BLaER1 treated with 17β-estradiol and CSF1 and Interleukin-3, amounts not matched to agents 10 nM and 100 nM (cell line): ENCODE measurements at regions not wholly inside any gene's neighbourhood (a gene's known extent, or its start where the extent isn't known, plus 50 kb on each side); places are given as distances from the start of the nearest gene placed in this dataset.
"Not testable (repeated sequence)": the region's sequence is repeated elsewhere in the genome, so short reads cannot be mapped to it uniquely, and the experiment has no call there.

Source experiments
- H3K27ac ChIP-seq, 11 experiments: shearing (Covaris generic); formaldehyde crosslinking; 2 replicates each; pipeline ENCODE4 v1.8.1; 2022
- H3K27me3 ChIP-seq, 11 experiments: shearing (Covaris generic); formaldehyde crosslinking; 2 replicates each; pipeline ENCODE4 v1.8.1; 2022
- H3K36me3 ChIP-seq, 11 experiments: shearing (Covaris generic); formaldehyde crosslinking; 2 replicates each; pipeline ENCODE4 v1.8.1; 2022
- H3K4me1 ChIP-seq, 10 experiments: shearing (Covaris generic); formaldehyde crosslinking; 2 replicates each; pipeline ENCODE4 v1.8.1; 2022
- H3K4me2 ChIP-seq, 11 experiments: shearing (Covaris generic); formaldehyde crosslinking; 2 replicates each; pipeline ENCODE4 v1.8.1; 2022
- H3K4me3 ChIP-seq, 10 experiments: shearing (Covaris generic); formaldehyde crosslinking; 2 replicates each; pipeline ENCODE4 v1.8.1; 2022
- H3K9ac ChIP-seq, 11 experiments: shearing (Covaris generic); formaldehyde crosslinking; 2 replicates each; pipeline ENCODE4 v1.8.1; 2022
- H3K9me3 ChIP-seq, 11 experiments: shearing (Covaris generic); formaldehyde crosslinking; replicated peaks in 1 of 11; 2 replicates each; pipeline ENCODE4 v1.8.1; 2022
- H4K20me1 ChIP-seq, 11 experiments: shearing (Covaris generic); formaldehyde crosslinking; 2 replicates each; pipeline ENCODE4 v1.8.1; 2022
- Cebpa-rat ChIP-seq, 11 experiments: shearing (Covaris generic); IDR thresholded peaks; 2 replicates each; pipeline ENCODE4 v1.8.1; 2022

DNA sequence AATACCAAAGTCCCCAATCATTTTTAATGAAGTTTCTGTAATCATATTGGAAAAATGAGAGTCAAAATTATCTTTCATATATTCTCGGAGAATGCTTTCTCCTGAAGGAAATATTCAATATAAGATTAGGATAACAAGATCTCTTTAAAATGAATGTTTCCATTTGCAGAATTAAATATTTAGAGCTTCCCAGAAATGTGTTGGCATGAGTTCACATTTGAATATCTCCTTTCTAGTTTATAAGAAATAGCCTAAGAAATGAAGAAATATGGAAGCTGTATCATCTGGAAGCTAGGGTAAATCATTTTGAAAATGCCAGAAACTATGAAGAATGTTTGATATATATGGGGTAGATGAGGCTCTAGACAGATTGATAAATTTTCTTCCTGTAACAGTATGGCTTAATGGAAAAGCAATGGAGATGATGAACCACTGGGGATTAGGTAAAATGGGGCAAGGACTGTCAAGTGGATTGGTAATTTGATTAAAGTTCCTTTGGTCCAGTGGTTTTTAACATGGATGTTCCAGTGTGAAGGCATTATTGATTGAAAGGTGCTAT lies 184.6 kb upstream of the ZNF804A start:
- no peaks in the 10 kb centered on the region for H4K20me1 ChIP-seq
- no peak overlapping the region for H3K4me3 ChIP-seq
- no peaks in the 10 kb centered on the region for H3K4me1 ChIP-seq
- H3K9me3 ChIP-seq, result no peaks in the 10 kb centered on the region
- H3K27ac ChIP-seq, result no peak overlapping the region
- no peaks in the 10 kb centered on the region for H3K27me3 ChIP-seq
- TF ChIP-seq Cebpa-rat (IDR thresholded peaks at IDR 0.05), result no peak
- no peak overlapping the region for H3K4me2 ChIP-seq
- no peaks in the 10 kb centered on the region for H3K36me3 ChIP-seq
- no peak overlapping the region for H3K9ac ChIP-seq

DNA sequence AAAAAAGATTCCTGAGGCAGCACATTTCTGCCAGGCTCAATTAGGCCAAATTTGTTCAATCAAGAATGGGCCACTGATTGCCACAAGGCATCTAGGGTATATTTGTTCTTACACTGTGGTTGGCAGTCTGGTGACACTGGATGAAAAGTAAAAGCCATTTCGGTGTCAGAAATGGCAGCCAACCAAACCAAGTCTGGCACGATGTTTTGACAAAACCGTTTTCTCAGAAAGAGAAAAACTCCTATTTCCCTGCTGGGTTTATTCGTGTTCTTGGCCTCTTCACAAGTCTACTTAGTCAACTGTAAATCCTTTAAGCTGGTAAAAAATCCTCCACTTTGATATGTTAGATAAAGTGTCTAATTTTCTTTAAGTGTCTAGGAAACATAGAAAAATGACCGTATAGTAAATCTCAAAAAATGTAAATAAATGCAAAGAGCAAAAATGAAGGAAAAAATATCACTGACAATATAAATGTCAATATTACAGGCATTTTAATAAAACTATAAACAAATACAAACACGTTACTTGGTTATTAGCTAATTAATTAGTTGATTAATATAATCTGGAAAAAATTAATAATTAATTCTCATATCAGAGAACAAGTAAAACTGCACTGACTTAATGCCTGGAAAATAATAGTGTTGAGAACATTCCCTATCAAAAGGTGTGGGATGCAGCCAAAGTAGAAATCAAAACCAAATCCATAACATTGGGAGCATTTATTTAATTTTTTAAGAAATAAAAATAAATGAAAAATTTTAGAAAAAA lies 182.0 kb upstream of the ZNF804A start:
- Histone ChIP-seq H3K27ac (no peak overlapping the region), H3K9me3 (no peaks in the 10 kb centered on the region), H4K20me1 (no peaks in the 10 kb centered on the region), H3K36me3 (no peaks in the 10 kb centered on the region), H3K27me3 (no peaks in the 10 kb centered on the region), H3K4me2 (no peak overlapping the region), H3K4me3 (no peak overlapping the region), H3K9ac (no peak overlapping the region), H3K4me1 (no peaks in the 10 kb centered on the region)
- TF ChIP-seq Cebpa-rat (IDR thresholded peaks at IDR 0.05), result no peak

DNA sequence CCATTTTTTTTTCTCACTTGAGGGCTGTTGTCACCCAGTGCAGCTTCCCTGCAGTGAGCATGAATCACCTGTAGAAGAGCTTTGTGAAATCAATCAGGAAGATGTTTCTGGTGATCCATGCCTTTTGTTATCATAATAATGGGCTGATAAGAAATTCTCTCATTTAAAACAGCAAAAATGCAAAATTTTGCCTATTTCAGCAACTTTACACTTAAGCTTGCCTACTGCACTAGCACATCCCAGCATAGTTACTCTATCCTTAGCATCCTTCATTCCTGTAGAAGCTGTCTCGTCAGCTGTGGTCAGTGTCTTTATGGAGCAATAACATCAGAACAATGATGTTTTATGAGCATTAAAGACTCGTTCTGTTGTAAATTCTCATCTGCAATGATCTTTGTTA lies 178.6 kb upstream of the ZNF804A start:
- no peaks in the 10 kb centered on the region for H3K9me3 ChIP-seq
- no peaks in the 10 kb centered on the region for H4K20me1 ChIP-seq

DNA sequence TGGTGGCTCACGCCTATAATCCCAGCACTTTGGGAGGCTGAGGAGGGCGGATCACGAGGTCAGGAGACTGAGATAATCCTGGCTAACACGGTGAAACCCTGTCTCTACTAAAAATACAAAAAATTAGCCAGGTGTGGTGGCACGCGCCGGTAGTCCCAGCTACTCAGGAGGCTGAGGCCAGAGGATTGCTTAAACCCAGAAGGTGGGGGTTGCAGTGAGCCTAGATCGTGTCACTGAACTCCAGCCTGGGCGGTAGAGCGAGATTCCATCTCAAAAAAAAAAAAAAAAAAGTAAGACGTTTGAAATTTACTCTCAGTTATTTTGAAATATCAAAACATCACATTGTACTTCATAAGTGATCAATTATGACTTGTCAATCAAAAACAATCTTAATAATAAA lies 176.9 kb upstream of the ZNF804A start:
- not testable (repeated sequence) for H3K27ac ChIP-seq, H3K36me3 ChIP-seq, H4K20me1 ChIP-seq, H3K4me2 ChIP-seq, H3K9me3 ChIP-seq, H3K27me3 ChIP-seq, H3K4me1 ChIP-seq, H3K4me3 ChIP-seq, H3K9ac ChIP-seq

More for the DNA sequence above, 178.6 kb upstream of the ZNF804A start:
- Histone ChIP-seq H3K27me3 (no peaks in the 10 kb centered on the region), H3K4me2 (no peak overlapping the region), H3K4me3 (no peak overlapping the region), H3K4me1 (no peaks in the 10 kb centered on the region), H3K9ac (no peak overlapping the region), H3K36me3 (no peaks in the 10 kb centered on the region), H3K27ac (no peak overlapping the region)
- TF ChIP-seq Cebpa-rat (IDR thresholded peaks at IDR 0.05), result no peak

DNA sequence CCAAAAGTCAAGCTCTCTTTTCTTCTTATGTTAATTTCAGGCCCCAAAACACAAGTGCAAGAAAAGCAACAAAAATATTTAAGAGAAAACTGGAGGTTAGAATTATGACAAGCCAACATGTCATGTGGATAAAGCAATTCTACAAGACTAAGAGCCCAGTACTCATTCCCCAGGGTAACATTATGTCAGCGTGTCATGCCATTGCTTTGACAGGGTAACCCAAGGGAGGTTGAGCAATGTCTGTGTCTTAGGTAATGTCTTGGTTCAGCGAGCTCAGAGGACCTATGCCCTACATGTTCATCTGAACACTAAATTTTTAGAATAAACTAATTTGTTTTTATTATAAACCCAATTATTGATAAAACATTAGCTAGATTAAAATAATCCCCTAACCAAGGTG lies 173.2 kb upstream of the ZNF804A start:
- H3K27ac ChIP-seq, result no peak overlapping the region
- no peaks in the 10 kb centered on the region for H4K20me1 ChIP-seq
- no peak overlapping the region for H3K9ac ChIP-seq
- no peak overlapping the region for H3K4me2 ChIP-seq
- H3K4me1 ChIP-seq, result no peaks in the 10 kb centered on the region; a peak in 2 of 20 replicates
- no peaks in the 10 kb centered on the region for H3K27me3 ChIP-seq
- H3K9me3 ChIP-seq, result no peaks in the 10 kb centered on the region
- TF ChIP-seq Cebpa-rat (IDR thresholded peaks at IDR 0.05), result no peak
- no peaks in the 10 kb centered on the region for H3K36me3 ChIP-seq
- H3K4me3 ChIP-seq, result no peak overlapping the region

DNA sequence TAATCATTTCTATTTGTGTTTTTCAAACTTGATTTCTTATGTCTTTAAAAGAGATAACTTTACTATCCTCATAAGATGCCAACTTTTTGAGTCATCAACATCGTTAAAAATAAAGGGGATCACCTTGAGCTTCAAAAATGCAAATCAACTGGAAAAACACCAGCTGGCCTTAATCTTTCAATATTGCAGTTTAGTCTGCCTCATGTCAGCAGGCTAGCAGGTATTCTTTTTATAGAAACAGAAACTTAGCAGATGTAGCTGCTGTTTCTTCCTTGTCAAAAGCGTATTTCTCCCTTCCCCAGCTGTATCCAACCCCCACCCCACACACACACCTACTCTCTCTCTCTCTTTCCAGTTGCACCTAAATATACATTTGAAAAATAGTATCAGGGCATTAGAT lies 154.1 kb upstream of the ZNF804A start:
- H3K4me3 ChIP-seq, result no peak overlapping the region
- H3K36me3 ChIP-seq, result no peaks in the 10 kb centered on the region
- no peaks in the 10 kb centered on the region for H3K9me3 ChIP-seq
- no peaks in the 10 kb centered on the region for H4K20me1 ChIP-seq
- H3K4me1 ChIP-seq, result no peaks in the 10 kb centered on the region
- no peak overlapping the region for H3K4me2 ChIP-seq
- H3K9ac ChIP-seq, result no peak overlapping the region
- no peak for TF ChIP-seq Cebpa-rat (IDR thresholded peaks at IDR 0.05)
- H3K27me3 ChIP-seq, result no peaks in the 10 kb centered on the region
- no peak overlapping the region for H3K27ac ChIP-seq

DNA sequence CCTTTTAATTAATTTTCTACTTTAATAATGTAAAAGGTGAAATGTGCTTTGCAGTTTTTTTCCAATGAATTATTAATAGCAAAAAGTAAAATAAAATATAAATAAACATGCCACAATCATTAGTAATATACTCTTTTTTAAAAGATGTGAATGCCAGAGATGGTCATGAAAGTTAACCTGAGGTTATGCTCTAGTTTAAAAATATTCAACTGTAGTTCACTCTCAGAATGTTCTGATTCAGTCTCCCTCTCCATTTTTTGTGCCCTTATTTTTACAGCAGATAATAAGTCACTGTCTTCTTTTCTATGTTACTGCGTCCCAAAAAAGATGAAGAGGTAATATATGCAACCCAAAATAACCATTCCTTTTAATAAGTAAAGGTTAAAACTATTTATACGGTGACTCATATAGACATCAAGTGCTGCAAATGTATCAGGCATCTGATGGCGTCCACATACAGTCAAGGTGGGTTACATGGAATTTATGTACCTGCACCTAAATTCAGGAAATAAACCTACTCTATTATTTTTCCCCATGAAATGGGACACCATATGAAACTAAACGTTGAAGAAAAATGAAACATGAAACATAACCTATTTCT lies 153.6 kb upstream of the ZNF804A start:
- Histone ChIP-seq H3K4me2 (no peak overlapping the region), H3K9me3 (no peaks in the 10 kb centered on the region), H3K27me3 (no peaks in the 10 kb centered on the region), H3K4me1 (no peaks in the 10 kb centered on the region), H3K36me3 (no peaks in the 10 kb centered on the region), H3K9ac (no peak overlapping the region), H4K20me1 (no peaks in the 10 kb centered on the region), H3K27ac (no peak overlapping the region), H3K4me3 (no peak overlapping the region)
- TF ChIP-seq Cebpa-rat (IDR thresholded peaks at IDR 0.05), result no peak

DNA sequence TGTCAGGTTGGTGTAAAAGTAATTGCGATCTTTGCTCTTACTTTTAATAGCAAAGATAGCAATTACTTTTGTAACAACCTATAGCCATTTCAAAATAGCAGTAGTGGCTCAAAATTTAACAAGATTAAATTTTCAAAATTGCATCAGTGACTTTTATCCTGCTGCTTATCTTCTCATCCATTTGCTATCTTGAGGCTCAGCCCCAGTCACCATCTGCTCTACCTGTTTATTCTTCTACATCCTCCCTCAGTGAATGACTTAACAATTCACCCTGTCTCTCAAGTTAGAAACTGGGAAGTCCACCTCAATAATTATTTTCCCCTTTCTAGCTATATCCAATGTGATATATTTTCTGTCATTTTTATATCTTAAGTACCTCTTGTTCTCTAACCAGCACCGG lies 148.6 kb upstream of the ZNF804A start:
- Histone ChIP-seq H3K4me2 (no peak overlapping the region), H3K27me3 (no peaks in the 10 kb centered on the region), H3K4me3 (no peak overlapping the region), H3K27ac (no peak overlapping the region), H4K20me1 (no peaks in the 10 kb centered on the region), H3K9ac (no peak overlapping the region), H3K9me3 (no peaks in the 10 kb centered on the region), H3K4me1 (no peaks in the 10 kb centered on the region), H3K36me3 (no peaks in the 10 kb centered on the region)
- TF ChIP-seq Cebpa-rat (IDR thresholded peaks at IDR 0.05), result no peak

DNA sequence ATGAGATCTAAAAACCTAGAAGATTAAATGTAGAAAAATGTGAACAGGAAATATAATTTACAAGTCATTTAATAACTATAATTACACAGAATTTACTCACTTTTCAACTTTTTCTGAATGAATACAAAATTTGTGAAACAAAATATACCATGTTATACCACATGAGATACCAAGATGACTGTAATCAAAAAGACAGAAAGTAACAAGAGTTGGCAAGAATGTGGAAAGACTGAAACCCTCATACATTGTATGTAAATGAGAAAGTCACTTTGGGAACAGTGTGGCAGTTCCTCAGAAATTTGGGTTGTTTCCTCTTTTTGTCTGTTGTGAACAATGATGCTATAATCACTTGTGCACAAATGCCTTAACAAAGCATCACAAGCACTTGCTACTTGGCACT lies 145.4 kb upstream of the ZNF804A start:
- no peak overlapping the region for H3K4me3 ChIP-seq
- H3K9me3 ChIP-seq, result no peaks in the 10 kb centered on the region
- H3K27ac ChIP-seq, result no peak overlapping the region
- H3K27me3 ChIP-seq, result no peaks in the 10 kb centered on the region
- H3K4me1 ChIP-seq, result no peaks in the 10 kb centered on the region
- H3K36me3 ChIP-seq, result no peaks in the 10 kb centered on the region
- no peak overlapping the region for H3K9ac ChIP-seq
- H4K20me1 ChIP-seq, result no peaks in the 10 kb centered on the region
- TF ChIP-seq Cebpa-rat (IDR thresholded peaks at IDR 0.05), result no peak
- no peak overlapping the region for H3K4me2 ChIP-seq

DNA sequence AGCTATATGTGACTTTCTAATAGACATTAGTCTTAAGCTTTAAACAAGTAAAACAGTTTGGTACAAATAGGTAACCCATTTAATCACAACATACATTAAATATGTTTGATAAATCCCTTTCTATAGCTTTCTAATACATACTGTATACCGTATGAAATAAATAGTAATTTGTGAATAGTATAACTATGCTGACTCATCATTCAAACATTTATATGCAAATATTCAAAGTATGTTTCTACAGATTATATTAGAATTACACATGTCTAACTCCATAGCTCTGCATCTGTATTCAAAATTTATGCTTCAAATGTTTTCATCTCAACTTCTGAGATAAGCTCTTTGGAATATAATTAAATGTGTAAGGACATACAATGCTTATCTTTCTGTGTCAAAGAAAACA lies 142.7 kb upstream of the ZNF804A start:
- Histone ChIP-seq H3K9ac (no peak overlapping the region), H4K20me1 (no peaks in the 10 kb centered on the region), H3K4me3 (no peak overlapping the region), H3K27me3 (no peaks in the 10 kb centered on the region), H3K36me3 (no peaks in the 10 kb centered on the region), H3K4me1 (no peaks in the 10 kb centered on the region), H3K4me2 (no peak overlapping the region), H3K9me3 (no peaks in the 10 kb centered on the region), H3K27ac (no peak overlapping the region)
- no peak for TF ChIP-seq Cebpa-rat (IDR thresholded peaks at IDR 0.05)

DNA sequence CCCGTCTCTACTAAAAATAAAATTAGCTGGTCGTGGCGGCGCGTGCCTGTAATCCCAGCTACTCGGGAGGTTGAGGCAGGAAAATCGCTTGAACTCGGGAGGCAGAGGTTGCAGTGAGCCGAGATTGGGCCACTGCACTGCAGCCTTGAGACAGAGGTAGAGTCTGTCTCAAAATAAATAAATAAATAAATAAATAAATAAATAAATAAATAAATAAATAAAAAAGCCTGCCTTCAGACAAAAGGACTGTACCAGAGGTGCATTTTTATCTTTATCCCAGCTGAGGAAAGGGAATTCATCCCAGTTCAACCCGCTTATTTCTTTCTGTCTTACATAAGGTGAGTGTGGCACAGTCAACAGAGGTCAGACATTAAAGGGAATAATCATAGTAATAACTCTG lies 141.6 kb upstream of the ZNF804A start:
- H3K4me2 ChIP-seq, H3K27me3 ChIP-seq, H3K9ac ChIP-seq, H3K9me3 ChIP-seq, H3K4me3 ChIP-seq, H3K27ac ChIP-seq, H3K4me1 ChIP-seq, H3K36me3 ChIP-seq, H4K20me1 ChIP-seq: not testable (repeated sequence)
